ENCODE measurements at regions not wholly inside any gene's neighbourhood (a gene's known extent, or its start where the extent isn't known, plus 50 kb on each side); places are given as distances from the start of the nearest gene placed in this dataset.

GRCh38 chr4:126087101-126087500 lies 772.3 kb downstream of the FAT4 start:
- TF ChIP-seq CTCF (conservative IDR thresholded peaks at IDR 0.05 in 1 of 2, IDR thresholded peaks at IDR 0.05 in 1 of 2; ENCODE audit: low read depth in 1 of 2, low read length in 2 of 2) = no peak
- no peak for TF ChIP-seq EZH2 (IDR thresholded peaks at IDR 0.05; ENCODE audit: low read length, missing control alignments)

Data from fibroblast of lung (primary cell).